GM12878 (cell line): ENCODE measurements at regions not wholly inside any gene's neighbourhood (a gene's known extent, or its start where the extent isn't known, plus 50 kb on each side); places are given as distances from the start of the nearest gene placed in this dataset.

ENCODE experiments used
- ATAC-seq: fragments of 200-7000 bp; cut with Tn5 transposase; 3 replicates; pipeline ENCODE4 v1.9.1; 2020; ENCODE audit warnings: mild to moderate bottlenecking, moderate library complexity
- BruUV-seq: library from RNA; stranded (reverse); fragments of 400-500 nt; replicated peaks from 2 replicates; lab custom pipeline; 2021; lab: Mats Ljungman, UMichigan
- CTCF ChIA-PET: fragments of 300-600 bp; sonication (Branson Sonifier 250); formaldehyde crosslinking; extraction: SDS; loops from one replicate; lab custom pipeline; 2021; ENCODE audit warnings: inconsistent platforms; lab: Yijun Ruan, JAX
- POLR2A ChIA-PET: fragments of 350-600 bp; formaldehyde crosslinking; extraction: SDS; loops from one replicate; lab custom pipeline; 2021; ENCODE audit warnings: inconsistent platforms; lab: Charles Lee
- RAD21 ChIA-PET: fragments of 300-600 bp; sonication (Branson Sonifier 250); formaldehyde crosslinking; loops from one replicate; lab custom pipeline; 2023; ENCODE audit warnings: antibody characterized with exemption; ENCODE audit not compliant: unreplicated experiment; lab: Charles Lee
- SMC1A ChIA-PET: fragments of 300-600 bp; sonication (Branson Sonifier 250); formaldehyde crosslinking; loops from one replicate; lab custom pipeline; 2023; ENCODE audit not compliant: unreplicated experiment, uncharacterized antibody; lab: Charles Lee
- DNase-seq: peaks from one replicate; pipeline ENCODE4 v3.0.0-alpha.2; 2011; ENCODE audit warnings: low read depth, low spot score
- FAIRE-seq: peaks from 3 replicates; lab custom pipeline; 2011; peaks lifted over from hg19 to GRCh38; lab: Jason Lieb, UNC
- H2AFZ ChIP-seq: 2 replicates; pipeline ENCODE4 v1.6.0; 2011; ENCODE audit warnings: low read depth, low read length, control low read depth; ENCODE audit not compliant: control insufficient read depth
- H3K27ac ChIP-seq: 2 replicates; pipeline ENCODE4 v1.5.1; 2011; ENCODE audit warnings: control low read depth; ENCODE audit not compliant: control insufficient read depth, insufficient read depth
- H3K27me3 ChIP-seq, 2 experiments: replicated peaks in 1 of 2; 2 replicates each; pipeline versions ENCODE4 v1.6.0 to v1.6.1; 2011; ENCODE audit warnings: low read length in 1 of 2; ENCODE audit not compliant: control insufficient read depth in 2 of 2, insufficient read depth in 2 of 2
- H3K36me3 ChIP-seq, 2 experiments: 2 replicates each; pipeline ENCODE4 v1.5.1; 2011; ENCODE audit warnings: low read length in 1 of 2; ENCODE audit not compliant: control insufficient read depth in 2 of 2, insufficient read depth in 2 of 2
- H3K4me1 ChIP-seq: 2 replicates; pipeline ENCODE4 v1.6.1; 2011; ENCODE audit warnings: mild to moderate bottlenecking, low read length, moderate library complexity, mixed read lengths; ENCODE audit not compliant: control insufficient read depth, insufficient read depth
- H3K4me2 ChIP-seq: 2 replicates; pipeline ENCODE4 v1.6.0; 2011; ENCODE audit warnings: control low read depth; ENCODE audit not compliant: control insufficient read depth, insufficient read depth
- H3K4me3 ChIP-seq: fragments of 200-600 bp; sonication (generic); 2 replicates; pipeline ENCODE4 v1.5.1; 2016
- H3K79me2 ChIP-seq: 2 replicates; pipeline ENCODE4 v1.6.0; 2011; ENCODE audit warnings: low read length; ENCODE audit not compliant: control insufficient read depth, insufficient read depth
- H3K9ac ChIP-seq: 2 replicates; pipeline ENCODE4 v1.8.0; 2011; ENCODE audit warnings: low read length, control low read depth, mixed read lengths; ENCODE audit not compliant: control insufficient read depth, insufficient read depth
- H3K9me3 ChIP-seq: replicated peaks from 3 replicates; pipeline ENCODE4 v1.5.1; 2011; ENCODE audit warnings: mild to moderate bottlenecking, low read length; ENCODE audit not compliant: control insufficient read depth, insufficient read depth
- H4K20me1 ChIP-seq: 2 replicates; pipeline ENCODE4 v1.6.0; 2011; ENCODE audit not compliant: control insufficient read depth, insufficient read depth
- CHD2 ChIP-seq: IDR thresholded peaks from 2 replicates; pipeline ENCODE4 v1.6.1; 2011; ENCODE audit warnings: low read depth, low read length, improper control_type of control experiment, borderline replicate concordance
- IKZF1 ChIP-seq: fragments of 450-650 bp; conservative IDR thresholded peaks from 2 replicates; pipeline ENCODE4 v1.6.1; 2017; ENCODE audit warnings: antibody characterized with exemption, mild to moderate bottlenecking
- IRF4 ChIP-seq: IDR thresholded peaks from 2 replicates; pipeline ENCODE4 v1.6.1; 2011; ENCODE audit warnings: low read depth, low read length
- RAD21 ChIP-seq: IDR thresholded peaks from 2 replicates; pipeline ENCODE4 v1.6.1; 2011; ENCODE audit warnings: mild to moderate bottlenecking, low read depth, low read length, moderate library complexity; ENCODE audit not compliant: insufficient read depth
- TCF3 ChIP-seq: IDR thresholded peaks from 2 replicates; pipeline ENCODE4 v1.6.1; 2012; ENCODE audit warnings: low read depth, mild to moderate bottlenecking, low read length, borderline replicate concordance; ENCODE audit not compliant: insufficient read depth
- WGBS: methylation state at CpG from one replicate; pipeline ENCODE4 v1.1.6; 2016; ENCODE audit warnings: low lambda C conversion rate; ENCODE audit not compliant: insufficient replicate concordance, insufficient coverage; ENCODE audit errors: missing lambda C conversion rate; 5-methylcytosine and 5-hydroxymethylcytosine counted together
- in situ Hi-C: fragments of 300-500 bp; cut with MboI; formaldehyde crosslinking; loops from 9 replicates; pipeline ENCODE4 v1.14.3; 2018; ENCODE audit warnings: mixed read lengths
- intact Hi-C: fragments of 100-400 bp; cut with micrococcal nuclease; formaldehyde crosslinking; loops from one replicate; pipeline ENCODE4 v1.14.2; 2022; ENCODE audit not compliant: unreplicated experiment
- TF ChIP-seq, protein P1 (sequence below), 3 experiments: IDR thresholded peaks in 2 of 3; conservative IDR thresholded peaks in 1 of 3; 2 replicates each; pipeline ENCODE4 v1.5.1; 2011; ENCODE audit warnings: low read depth in 3 of 3, low read length in 3 of 3, mild to moderate bottlenecking in 3 of 3, control low read depth in 2 of 3, moderate library complexity in 2 of 3, inconsistent platforms in 1 of 3, mixed read lengths in 1 of 3; ENCODE audit not compliant: control insufficient read depth in 2 of 3, insufficient read depth in 1 of 3; ENCODE audit errors: extremely low read depth in 1 of 3
- TF ChIP-seq, protein P2 (sequence below): fragments of 450-650 bp; IDR thresholded peaks from 2 replicates; pipeline ENCODE4 v1.6.1; 2016; ENCODE audit warnings: mild to moderate bottlenecking
- TF ChIP-seq, protein P3 (sequence below): fragments of 450-650 bp; IDR thresholded peaks from 2 replicates; pipeline ENCODE4 v1.6.1; 2018; ENCODE audit warnings: mild to moderate bottlenecking, low read depth, moderate library complexity; ENCODE audit not compliant: partially characterized antibody

DNA sequence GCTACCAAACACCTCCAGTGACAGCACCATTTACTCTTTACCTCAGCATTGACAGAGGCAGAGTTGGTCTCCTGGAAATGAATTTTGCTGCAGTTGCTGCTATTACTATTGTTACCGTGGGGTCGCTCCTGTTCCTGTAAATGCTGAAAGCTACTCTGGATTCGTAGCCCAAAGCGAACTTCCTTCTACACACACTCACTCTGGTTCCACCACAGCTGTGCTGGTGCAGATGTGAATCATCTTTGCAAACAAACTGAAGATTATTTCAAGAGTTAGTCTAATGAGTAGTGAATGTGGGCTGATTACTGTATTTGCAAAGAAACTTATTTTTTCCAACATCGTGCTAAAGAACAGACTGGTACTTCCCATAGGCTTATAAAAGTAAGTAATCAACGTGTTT, 304.0 kb downstream of the LPIN1 start:
- FAIRE-seq (no peak), DNase-seq (no peak), ATAC-seq (no peak)
- ChIA-PET CTCF (no interaction called here), POLR2A (no interaction called here), RAD21 (no interaction called here), SMC1A (interaction anchor here (1.2 to 2.0 kb wide), 2 partner anchors 40 to 178 kb away, joined by 4 to 6 read pairs; no protein-coding TSS in a partner anchor)
- TF ChIP-seq TCF3, result peak; percentile 57; the same call in 1 of the 2 replicates
- TF ChIP-seq, protein P1, sequence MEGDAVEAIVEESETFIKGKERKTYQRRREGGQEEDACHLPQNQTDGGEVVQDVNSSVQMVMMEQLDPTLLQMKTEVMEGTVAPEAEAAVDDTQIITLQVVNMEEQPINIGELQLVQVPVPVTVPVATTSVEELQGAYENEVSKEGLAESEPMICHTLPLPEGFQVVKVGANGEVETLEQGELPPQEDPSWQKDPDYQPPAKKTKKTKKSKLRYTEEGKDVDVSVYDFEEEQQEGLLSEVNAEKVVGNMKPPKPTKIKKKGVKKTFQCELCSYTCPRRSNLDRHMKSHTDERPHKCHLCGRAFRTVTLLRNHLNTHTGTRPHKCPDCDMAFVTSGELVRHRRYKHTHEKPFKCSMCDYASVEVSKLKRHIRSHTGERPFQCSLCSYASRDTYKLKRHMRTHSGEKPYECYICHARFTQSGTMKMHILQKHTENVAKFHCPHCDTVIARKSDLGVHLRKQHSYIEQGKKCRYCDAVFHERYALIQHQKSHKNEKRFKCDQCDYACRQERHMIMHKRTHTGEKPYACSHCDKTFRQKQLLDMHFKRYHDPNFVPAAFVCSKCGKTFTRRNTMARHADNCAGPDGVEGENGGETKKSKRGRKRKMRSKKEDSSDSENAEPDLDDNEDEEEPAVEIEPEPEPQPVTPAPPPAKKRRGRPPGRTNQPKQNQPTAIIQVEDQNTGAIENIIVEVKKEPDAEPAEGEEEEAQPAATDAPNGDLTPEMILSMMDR (IDR thresholded peaks at IDR 0.05 in 2 of 3, conservative IDR thresholded peaks at IDR 0.05 in 1 of 3; ENCODE audit: control insufficient read depth in 2 of 3, extremely low read depth in 1 of 3, insufficient read depth in 1 of 3, low read depth in 3 of 3, low read length in 3 of 3), result peak in 1 of 3 experiments; percentile 27; a peak in 1 of 6 replicates
- peak; percentile 21; the same call in 1 of the 2 replicates for TF ChIP-seq IRF4
- TF ChIP-seq IKZF1, result no peak
- TF ChIP-seq, protein P2, sequence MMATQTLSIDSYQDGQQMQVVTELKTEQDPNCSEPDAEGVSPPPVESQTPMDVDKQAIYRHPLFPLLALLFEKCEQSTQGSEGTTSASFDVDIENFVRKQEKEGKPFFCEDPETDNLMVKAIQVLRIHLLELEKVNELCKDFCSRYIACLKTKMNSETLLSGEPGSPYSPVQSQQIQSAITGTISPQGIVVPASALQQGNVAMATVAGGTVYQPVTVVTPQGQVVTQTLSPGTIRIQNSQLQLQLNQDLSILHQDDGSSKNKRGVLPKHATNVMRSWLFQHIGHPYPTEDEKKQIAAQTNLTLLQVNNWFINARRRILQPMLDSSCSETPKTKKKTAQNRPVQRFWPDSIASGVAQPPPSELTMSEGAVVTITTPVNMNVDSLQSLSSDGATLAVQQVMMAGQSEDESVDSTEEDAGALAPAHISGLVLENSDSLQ, result no peak
- TF ChIP-seq, protein P3, sequence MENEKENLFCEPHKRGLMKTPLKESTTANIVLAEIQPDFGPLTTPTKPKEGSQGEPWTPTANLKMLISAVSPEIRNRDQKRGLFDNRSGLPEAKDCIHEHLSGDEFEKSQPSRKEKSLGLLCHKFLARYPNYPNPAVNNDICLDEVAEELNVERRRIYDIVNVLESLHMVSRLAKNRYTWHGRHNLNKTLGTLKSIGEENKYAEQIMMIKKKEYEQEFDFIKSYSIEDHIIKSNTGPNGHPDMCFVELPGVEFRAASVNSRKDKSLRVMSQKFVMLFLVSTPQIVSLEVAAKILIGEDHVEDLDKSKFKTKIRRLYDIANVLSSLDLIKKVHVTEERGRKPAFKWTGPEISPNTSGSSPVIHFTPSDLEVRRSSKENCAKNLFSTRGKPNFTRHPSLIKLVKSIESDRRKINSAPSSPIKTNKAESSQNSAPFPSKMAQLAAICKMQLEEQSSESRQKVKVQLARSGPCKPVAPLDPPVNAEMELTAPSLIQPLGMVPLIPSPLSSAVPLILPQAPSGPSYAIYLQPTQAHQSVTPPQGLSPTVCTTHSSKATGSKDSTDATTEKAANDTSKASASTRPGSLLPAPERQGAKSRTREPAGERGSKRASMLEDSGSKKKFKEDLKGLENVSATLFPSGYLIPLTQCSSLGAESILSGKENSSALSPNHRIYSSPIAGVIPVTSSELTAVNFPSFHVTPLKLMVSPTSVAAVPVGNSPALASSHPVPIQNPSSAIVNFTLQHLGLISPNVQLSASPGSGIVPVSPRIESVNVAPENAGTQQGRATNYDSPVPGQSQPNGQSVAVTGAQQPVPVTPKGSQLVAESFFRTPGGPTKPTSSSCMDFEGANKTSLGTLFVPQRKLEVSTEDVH, result no peak
- peak; percentile 48 for TF ChIP-seq RAD21
- no peak for TF ChIP-seq CHD2
- 1% methylated on average over 6 of the region's 6 CpGs for WGBS
- intact Hi-C loops, result no loop called here
- in situ Hi-C loops, result no loop called here
- peaks cover 38% of the 10 kb centered on the region for H3K4me1 ChIP-seq
- no TSS peak for BruUV-seq
- H4K20me1 ChIP-seq, result no peaks in the 10 kb centered on the region
- H3K27me3 ChIP-seq, result no peaks in the 10 kb centered on the region
- no peak overlapping the region for H2AFZ ChIP-seq
- no peak overlapping the region for H3K4me3 ChIP-seq
- no peaks in the 10 kb centered on the region; the same call in none of the 2 replicates for H3K79me2 ChIP-seq
- peaks cover 3% of the 10 kb centered on the region; the same call in 2 of the 3 replicates for H3K9me3 ChIP-seq
- peaks cover 0 to 3% of the 10 kb centered on the region in 2 experiments; a peak in 1 of 4 replicates for H3K36me3 ChIP-seq
- H3K4me2 ChIP-seq, result peak overlapping the region; percentile 49
- H3K27ac ChIP-seq, result no peak overlapping the region
- H3K9ac ChIP-seq, result no peak overlapping the region
